ENCODE measurements at regions not wholly inside any gene's neighbourhood (a gene's known extent, or its start where the extent isn't known, plus 50 kb on each side); places are given as distances from the start of the nearest gene placed in this dataset.
"Not testable (repeated sequence)": the region's sequence is repeated elsewhere in the genome, so short reads cannot be mapped to it uniquely, and the experiment has no call there.

DNA sequence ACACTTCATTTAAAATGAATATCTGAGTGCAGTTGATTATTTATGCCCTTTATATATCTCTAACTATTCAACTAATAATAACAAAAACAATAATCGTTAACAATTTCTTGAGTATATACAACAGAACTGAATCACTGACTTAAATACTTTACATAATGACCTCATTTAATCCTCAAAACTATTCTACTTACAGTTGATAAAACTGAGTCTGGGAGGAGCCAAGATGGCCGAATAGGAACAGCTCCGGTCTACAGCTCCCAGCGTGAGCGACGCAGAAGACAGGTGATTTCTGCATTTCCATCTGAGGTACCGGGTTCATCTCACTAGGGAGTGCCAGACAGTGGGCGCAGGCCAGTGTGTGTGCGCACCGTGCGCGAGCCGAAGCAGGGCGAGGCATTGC, 163.6 kb downstream of the LRRN1 start:
- TF ChIP-seq POLR2AphosphoS5 (IDR thresholded peaks at IDR 0.05; ENCODE audit: borderline replicate concordance, low read depth, low read length); EZH2 (IDR thresholded peaks at IDR 0.05): not testable (repeated sequence)
